ENCODE measurements at regions not wholly inside any gene's neighbourhood (a gene's known extent, or its start where the extent isn't known, plus 50 kb on each side); places are given as distances from the start of the nearest gene placed in this dataset.

DNA sequence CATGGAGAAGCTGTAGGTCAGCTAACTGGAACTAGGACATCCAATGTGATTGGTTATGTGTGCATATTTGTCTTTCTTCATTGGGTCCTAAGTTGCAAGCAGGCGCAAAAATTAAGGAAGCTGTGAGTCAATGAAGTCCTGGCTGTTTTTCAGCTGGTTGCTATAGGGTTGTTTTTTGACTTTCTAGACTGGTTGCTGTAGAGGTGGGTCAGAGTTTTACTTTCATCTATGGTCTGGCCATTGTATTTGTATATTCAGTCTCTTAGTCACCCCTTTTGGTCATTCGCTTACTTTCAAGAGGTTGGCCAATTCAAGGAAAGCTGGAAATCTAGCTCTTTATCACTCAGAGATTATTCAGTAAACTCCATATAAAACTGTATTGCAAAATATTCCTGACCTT, 62.0 kb upstream of the AMZ2 start:
- DNase-seq: no peak

GRCh38 chr17:68190495-68190894, 57.3 kb upstream of the AMZ2 start:
- no peak for DNase-seq

GRCh38 chr17:68195667-68196393, 52.0 kb upstream of the AMZ2 start:
- DNase-seq: peak; percentile 22 to 55

DNA sequence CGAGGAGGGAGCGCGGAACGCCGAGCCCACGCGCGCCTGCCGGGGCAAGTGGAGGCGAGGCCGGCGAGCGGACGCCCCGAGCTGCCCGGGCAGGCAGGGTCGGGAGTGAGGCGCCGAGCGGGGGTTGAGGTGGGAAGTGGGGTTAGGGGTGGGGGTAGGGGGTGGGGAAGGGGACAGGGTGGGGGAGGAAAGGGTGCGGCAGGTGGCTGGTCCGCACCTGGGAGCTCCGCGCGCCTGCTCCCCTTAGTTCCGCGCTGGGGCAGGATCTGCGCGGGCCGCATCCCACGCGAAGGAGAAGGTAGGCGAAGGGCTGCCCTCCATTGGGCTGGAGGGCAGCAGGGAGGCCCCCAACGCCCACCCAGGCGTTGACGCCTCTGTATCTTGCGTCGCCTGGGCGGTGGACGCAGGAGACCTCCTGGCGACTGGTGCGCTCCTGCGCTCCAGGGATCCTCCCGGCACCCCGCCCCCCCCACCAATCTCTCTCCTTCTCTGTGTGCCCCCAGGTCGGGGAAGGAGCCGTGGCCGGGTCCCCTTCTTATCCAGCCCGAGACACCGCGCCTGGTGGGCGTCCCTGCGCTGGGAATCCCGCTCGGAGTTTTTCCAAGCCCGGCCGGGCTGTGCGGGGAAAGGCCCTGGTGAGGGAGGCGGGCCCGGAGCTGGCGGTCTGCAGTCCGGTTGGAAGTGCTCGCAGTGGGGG, 51.3 kb upstream of the AMZ2 start:
- DNase-seq: no peak

- peak; percentile 31 to 76 for DNase-seq
Observed at GRCh38 chr17:68197091-68197996, 50.5 kb upstream of the AMZ2 start.

DNA sequence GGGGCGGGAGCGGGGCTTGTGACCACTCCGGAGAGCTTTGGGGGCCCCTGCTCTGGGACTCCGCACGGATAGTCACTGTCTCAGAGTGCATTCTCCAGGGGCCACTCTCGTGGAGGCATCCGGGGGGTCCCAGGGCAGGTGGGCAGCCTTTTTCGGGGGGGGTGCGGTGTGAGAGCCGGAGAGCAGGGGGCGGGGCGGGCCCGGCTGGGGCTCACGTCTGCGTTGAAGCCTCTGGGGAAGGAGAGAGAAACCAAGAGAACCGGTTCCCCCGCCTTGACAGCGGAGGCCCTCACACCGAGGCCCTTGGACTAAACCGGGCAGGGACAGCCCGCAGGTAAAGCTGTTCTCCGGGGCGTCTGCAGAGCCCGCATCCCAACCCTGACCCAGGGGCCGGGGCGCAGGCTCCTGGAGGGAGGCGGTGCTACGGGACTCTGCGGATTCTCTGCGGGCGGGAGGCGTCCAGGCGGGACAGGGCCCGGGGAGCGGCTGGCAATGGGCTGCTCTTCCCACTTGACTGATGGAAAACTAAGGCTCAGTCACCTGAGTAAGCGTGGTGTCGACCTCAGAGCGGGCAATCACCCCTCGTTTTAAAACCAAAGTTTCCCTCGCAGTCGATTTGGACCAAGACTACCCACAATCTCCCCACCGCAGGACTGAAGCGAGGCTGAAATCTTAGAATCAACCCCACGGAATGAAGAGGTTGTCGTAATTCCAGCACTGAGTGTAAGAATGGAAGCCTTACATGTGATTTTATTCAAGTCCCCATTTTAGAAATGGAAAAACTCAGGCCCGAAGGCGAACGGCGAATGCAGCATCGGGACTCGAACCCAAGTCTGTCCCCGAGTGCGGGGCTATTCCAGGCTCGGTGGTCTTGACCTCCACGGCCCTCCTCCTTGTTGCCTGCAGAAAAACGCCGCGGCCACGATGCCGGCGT, 49.6 kb upstream of the AMZ2 start:
- no peak for DNase-seq

Measured in NCI-H524 (cell line).